GM18868 (cell line): ENCODE measurements at regions not wholly inside any gene's neighbourhood (a gene's known extent, or its start where the extent isn't known, plus 50 kb on each side); places are given as distances from the start of the nearest gene placed in this dataset.

Experiments
- ATAC-seq: cut with Tn5 transposase; IDR thresholded peaks from one replicate; pipeline ENCODE4 v1.9.1; 2021; ENCODE audit warnings: mild to moderate bottlenecking, moderate library complexity; ENCODE audit not compliant: unreplicated experiment

- ATAC-seq, result no peak
Measured at GRCh38 chr5:38714703-38715355, 131.0 kb upstream of the OSMR start.

DNA sequence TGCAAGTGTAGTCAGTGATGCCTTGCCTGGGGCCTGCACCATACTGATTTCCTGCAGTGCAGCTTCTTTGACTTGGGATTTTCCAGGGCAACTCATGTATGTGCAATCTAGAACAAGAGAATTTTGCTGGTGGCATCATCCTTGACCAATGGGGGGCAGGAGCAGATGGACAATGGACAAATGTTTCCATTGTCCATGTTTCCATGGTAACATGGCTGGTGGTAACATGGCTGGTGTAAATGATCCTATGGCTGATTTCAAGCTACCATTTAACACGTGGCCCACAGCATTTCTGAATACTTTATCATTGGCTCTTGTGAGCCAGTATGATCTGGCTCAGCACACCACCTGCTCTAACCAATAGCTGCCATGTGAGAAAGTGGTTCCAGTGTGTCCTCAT is 130.1 kb upstream of the OSMR start:
- no peak for ATAC-seq

DNA sequence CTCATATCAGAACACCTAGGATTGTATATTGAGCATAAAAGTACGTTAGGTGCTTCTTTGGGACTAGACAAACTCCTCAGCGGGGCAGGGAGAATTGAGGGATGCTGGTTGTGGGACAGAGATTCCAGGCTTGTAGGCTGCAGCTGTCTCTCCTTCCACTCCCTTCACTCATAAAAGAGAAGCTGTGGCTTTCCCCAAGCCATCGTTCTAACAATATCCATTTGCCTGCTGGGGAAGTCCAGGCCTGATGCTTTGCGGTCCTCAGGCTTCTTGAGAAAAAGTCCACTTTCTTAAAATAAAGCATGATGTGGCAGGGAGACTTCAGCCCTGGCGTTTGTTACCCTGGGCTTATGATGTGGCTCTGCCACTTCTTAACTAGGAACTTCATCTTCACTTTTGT is 129.3 kb upstream of the OSMR start:
- no peak for ATAC-seq

DNA sequence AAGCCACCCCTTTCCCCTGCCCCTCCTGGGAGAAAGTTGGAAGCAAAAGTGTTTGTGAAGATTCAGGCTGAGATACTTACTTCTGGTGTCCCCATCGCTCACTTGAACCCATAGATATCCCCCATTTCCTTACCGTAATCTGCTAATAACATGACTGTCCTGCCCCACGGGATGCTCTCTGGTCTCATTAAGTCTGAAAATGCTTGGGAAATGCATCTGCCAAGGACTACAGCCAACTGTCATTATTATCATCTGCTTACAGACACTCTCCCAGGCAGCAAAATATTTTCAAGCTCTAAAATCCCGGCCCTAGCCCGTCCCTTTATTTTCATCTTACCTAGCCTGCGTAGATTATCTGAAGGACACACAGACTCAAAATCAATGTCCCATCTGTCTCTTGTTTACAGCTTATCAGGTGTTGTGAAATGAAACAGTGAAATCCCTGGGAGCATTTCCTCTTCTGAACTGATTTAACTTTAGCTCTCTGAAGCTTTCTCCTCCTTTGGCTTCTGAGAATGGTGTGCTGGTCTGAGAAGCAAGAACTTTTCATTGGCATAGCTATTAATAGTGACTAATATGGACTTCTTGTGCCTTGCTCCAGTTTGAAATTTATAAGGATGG is 126.9 kb upstream of the OSMR start:
- ATAC-seq, result no peak

DNA sequence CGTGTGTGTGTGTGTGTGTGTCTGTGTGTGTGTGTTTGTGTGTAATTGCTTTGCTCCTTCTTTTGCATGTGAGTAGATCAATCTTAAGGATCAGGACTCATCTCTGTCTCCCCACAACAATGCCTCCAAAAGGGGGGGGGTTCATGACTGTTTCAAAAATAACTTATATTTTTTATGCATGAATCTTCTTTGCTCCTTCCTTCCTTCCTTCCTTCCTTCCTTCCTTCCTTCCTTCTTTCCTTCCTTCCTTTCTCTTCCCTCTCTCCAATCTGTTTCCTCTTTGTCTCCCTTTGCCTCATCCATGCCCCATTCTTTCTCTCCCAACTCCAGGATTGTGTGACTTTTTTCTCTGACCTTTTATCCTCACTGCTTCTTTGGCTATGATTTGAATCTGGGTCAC is 126.4 kb upstream of the OSMR start:
- no peak for ATAC-seq

DNA sequence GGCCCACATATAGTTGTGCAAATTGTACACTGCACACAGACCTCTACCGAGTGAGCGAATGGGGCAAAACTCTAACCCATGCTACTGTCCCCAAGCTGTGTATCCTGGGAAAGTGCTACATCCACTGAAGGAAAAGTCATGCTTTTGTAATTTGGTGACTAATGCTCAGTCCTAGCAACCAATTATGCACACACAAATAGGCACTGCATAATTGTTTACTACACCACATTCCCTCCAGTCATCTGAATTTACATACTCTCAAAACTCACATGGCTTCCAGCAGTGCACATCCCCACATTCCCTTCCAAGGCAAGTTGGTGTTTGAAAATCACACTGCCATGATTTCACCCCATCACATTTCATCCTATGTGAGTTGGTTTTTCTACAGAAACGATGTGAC is 125.9 kb upstream of the OSMR start:
- no peak for ATAC-seq

- ATAC-seq, result no peak
Measured at GRCh38 chr5:38720554-38721361, 125.1 kb upstream of the OSMR start.

DNA sequence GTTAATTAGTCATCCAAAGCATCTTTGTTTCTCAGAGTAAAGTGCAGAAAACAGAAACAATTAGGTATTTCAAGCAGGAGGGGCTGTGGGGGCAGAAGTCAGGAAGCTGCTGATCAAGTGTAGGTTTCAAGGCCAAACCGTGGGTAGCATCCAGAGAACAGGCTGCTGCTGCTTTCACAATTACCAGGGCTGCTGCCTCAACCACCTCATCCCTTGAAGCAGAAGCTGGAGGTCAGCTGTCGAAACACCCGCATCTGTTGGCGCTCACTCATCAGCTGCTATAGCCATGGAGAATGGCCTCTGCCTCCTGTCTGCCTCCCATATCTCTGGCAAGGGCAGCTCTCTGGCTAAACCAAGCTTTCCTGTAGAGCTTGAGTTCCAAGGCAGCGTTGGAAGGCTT is 122.9 kb upstream of the OSMR start:
- no peak for ATAC-seq

GRCh38 chr5:38723426-38723825 is 122.4 kb upstream of the OSMR start:
- ATAC-seq, result no peak

DNA sequence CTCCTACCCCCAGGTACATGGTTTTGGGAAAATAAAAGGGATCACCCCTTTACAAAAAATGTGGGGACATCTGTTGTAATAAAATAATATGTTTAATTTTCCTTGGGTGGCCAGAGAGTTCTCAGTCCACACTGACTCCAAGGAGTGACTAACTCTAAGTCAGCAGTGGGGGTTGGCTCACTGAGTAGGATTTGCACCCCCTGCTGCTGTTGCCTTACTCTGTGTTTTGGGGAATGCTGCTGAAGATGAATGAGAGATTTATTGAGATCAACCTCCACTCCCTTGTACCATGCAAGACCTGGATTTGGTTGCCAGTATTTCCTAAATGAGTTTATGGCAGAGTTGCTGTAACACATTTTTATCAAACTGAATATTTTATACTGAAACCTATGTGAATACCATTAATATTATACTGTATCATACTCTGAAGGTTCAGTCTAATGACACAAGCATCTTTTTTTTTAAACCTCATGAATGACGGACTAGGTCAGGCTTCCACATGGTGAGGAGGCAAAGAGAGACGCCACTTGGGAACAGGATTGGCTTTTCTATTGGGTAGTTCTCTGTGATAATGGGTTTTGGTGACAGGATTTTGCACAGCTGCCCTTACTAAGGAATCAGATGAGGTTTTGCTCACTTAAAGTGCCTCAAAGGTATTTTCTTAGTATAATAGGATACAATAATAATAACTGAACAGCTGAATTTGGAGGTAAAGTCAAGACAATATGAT is 121.3 kb upstream of the OSMR start:
- no peak for ATAC-seq

- no peak for ATAC-seq
Measured at GRCh38 chr5:38725371-38725865, 120.4 kb upstream of the OSMR start.

DNA sequence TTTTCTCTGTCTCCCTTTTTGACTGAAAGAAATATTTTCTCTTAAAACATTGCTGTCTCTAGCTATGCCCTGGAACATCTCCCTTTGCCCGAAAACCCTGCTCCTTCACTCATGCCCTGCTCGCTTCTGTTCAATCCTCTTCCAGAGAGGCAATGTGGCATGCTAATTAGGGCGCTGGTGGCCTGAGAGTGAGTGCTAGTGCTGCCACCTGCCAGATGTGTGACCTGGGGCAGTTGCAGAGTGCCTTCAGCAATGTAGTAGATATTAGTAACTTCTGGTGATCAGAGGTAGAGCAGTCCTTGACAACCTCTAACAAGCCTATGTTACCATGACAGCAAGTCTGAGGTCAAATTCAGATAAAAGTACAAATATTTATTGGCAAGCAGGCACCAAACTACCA is 119.5 kb upstream of the OSMR start:
- no peak for ATAC-seq

GRCh38 chr5:38728029-38728428 is 117.8 kb upstream of the OSMR start:
- ATAC-seq, result no peak

- no peak for ATAC-seq
Measured at GRCh38 chr5:38731461-38731860, 114.4 kb upstream of the OSMR start.

GRCh38 chr5:38734353-38734752 is 111.5 kb upstream of the OSMR start:
- no peak for ATAC-seq

DNA sequence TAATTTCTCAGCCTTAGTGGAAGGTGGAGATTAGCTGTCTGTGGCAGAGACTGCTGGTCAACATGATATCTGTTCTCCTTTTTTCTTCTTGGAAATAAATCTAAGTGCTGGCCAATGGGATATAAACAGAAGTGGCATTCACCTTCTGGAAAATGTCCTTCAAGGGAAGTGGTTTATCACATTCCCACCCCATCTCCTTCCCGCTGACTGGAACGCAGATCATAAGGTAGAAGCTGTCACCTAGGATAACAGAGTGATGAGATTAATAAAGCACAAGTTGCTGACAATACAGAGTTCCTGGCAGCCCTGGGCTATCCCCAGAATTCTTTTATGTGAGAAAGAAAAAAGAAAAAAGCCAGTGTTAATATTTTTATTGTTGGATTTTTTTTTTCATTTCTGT is 109.7 kb upstream of the OSMR start:
- ATAC-seq, result no peak

DNA sequence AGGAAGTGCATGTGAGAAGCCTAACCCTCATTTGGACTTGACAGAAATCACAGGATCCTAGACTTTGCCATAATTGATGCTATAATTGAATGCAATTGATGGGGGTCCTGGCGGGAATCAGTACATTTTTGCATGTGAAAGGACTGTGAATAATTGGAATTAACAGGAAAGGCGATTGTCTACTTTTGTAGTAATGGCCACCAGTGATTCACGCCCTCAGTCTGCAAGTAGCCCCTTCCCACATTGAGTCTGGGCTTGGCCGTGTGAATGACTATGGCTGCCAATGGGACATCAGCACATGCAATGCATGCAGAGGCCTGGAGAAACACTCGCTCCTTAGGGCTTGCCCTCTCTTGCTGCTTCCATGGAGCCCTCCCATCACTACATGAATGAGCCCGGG is 107.8 kb upstream of the OSMR start:
- no peak for ATAC-seq

GRCh38 chr5:38739011-38739704 is 106.7 kb upstream of the OSMR start:
- no peak for ATAC-seq

GRCh38 chr5:38739705-38740045 is 106.1 kb upstream of the OSMR start:
- no peak for ATAC-seq

DNA sequence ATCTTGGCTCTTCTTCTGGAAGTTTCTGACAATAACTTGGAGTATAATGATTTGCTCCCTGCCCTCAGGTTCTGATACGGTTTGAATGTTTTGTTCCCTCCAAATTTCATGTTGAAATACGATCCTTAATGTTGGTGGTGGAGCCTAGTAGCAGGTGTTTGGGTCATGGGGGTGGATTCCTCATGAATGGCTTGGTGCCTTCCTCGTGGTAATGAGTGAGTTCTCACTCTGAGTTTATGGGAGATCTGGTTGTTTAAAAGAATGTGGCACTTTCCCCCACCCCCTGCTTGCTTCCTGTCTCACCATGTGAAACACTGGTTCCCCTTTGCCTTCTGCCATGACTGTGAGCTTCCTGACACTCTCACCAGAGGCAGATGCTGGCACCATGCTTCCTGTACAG is 103.0 kb upstream of the OSMR start:
- ATAC-seq, result no peak

GRCh38 chr5:38743562-38743961 is 102.2 kb upstream of the OSMR start:
- no peak for ATAC-seq
